ENCODE measurements at regions not wholly inside any gene's neighbourhood (a gene's known extent, or its start where the extent isn't known, plus 50 kb on each side); places are given as distances from the start of the nearest gene placed in this dataset.
"Not testable (repeated sequence)": the region's sequence is repeated elsewhere in the genome, so short reads cannot be mapped to it uniquely, and the experiment has no call there.

DNA sequence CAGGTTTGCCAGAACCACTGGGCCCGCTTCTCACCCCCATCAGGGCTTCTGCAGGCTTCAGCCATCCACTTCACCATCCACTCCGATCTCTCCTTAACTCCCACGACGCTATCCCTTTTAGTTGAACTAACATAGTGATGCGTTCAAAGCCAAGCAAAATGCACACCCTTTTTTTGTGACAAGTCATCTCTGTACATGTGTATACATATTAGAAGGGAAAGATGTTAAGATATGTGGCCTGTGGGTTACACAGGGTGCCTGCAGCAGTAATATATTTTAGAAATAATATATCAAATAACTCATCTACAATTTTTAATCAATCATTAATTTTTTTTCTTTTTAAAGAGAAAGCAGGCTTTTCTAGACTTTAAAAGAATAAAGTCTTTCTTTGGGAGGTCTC, 114.6 kb downstream of the NBPF12 start:
- ATAC-seq (no peak), DNase-seq (no peak)
- no peaks in the 10 kb centered on the region for H3K9me3 ChIP-seq
- peaks cover 4% of the 10 kb centered on the region for H3K27me3 ChIP-seq (ENCODE audit: low read depth)
- intact Hi-C loops (cut with DNase I): no loop called here
- H3K27ac ChIP-seq: no peak overlapping the region
- no peaks in the 10 kb centered on the region for H3K36me3 ChIP-seq
- H3K4me3 ChIP-seq: no peak overlapping the region
- H3K4me1 ChIP-seq: no peaks in the 10 kb centered on the region
- no peak for TF ChIP-seq CTCF (IDR thresholded peaks at IDR 0.05)

GRCh38 chr1:147052143-147052542, 114.0 kb downstream of the NBPF12 start:
- Histone ChIP-seq H3K4me1 (no peaks in the 10 kb centered on the region), H3K9me3 (no peaks in the 10 kb centered on the region), H3K36me3 (no peaks in the 10 kb centered on the region), H3K4me3 (no peak overlapping the region), H3K27me3 (ENCODE audit: low read depth) (peaks cover 4% of the 10 kb centered on the region), H3K27ac (no peak overlapping the region)
- DNase-seq (no peak), ATAC-seq (no peak)
- intact Hi-C loops (cut with DNase I): no loop called here
- no peak for TF ChIP-seq CTCF (IDR thresholded peaks at IDR 0.05)

- Histone ChIP-seq H3K27me3 (ENCODE audit: low read depth) (peaks cover 4% of the 10 kb centered on the region), H3K27ac (no peak overlapping the region), H3K4me3 (no peak overlapping the region), H3K9me3 (no peaks in the 10 kb centered on the region), H3K4me1 (no peaks in the 10 kb centered on the region), H3K36me3 (no peaks in the 10 kb centered on the region)
- ATAC-seq: no peak
- no peak for TF ChIP-seq CTCF (IDR thresholded peaks at IDR 0.05)
- no peak for DNase-seq
- intact Hi-C loops (cut with DNase I): no loop called here
These were observed 113.0 kb downstream of the NBPF12 start for GRCh38 chr1:147051136-147051535.

GRCh38 chr1:147050654-147051053, 112.5 kb downstream of the NBPF12 start:
- no peak for DNase-seq
- ATAC-seq: no peak
- peaks cover 4% of the 10 kb centered on the region for H3K27me3 ChIP-seq (ENCODE audit: low read depth)
- no peaks in the 10 kb centered on the region for H3K36me3 ChIP-seq
- TF ChIP-seq CTCF (IDR thresholded peaks at IDR 0.05): no peak
- H3K4me3 ChIP-seq: no peak overlapping the region
- no peaks in the 10 kb centered on the region for H3K4me1 ChIP-seq
- intact Hi-C loops (cut with DNase I): no loop called here
- no peaks in the 10 kb centered on the region for H3K9me3 ChIP-seq
- H3K27ac ChIP-seq: no peak overlapping the region

DNA sequence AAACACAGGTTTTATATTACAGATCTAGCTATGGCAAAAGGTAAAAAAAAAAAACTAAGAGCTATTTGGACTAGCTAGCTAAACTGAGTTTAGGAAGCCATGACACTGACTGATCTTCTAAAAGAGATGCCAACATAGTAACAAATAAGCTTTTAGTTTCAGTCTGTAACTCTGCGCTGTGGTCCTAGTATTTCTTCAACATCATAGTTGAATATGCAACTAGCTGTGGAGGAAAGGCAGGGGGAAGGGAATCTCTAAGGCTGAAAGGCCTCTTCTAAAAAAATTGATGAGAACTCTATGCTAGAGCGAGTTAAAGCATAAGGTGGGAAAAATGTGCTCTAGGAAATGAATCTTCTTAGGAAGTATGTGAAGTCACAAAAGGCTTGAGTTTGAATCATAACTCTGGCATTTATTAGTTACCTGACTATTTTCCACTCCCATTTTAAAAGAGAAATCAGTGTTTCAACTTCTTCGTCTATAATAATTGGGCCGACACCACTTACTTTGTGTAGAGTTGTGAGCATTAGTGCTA, 108.8 kb downstream of the NBPF12 start:
- DNase-seq; H3K27me3 ChIP-seq (ENCODE audit: low read depth); H3K36me3 ChIP-seq; H3K9me3 ChIP-seq; intact Hi-C loops (cut with DNase I); H3K4me3 ChIP-seq; H3K27ac ChIP-seq; H3K4me1 ChIP-seq; ATAC-seq: not testable (repeated sequence)

- Histone ChIP-seq H3K9me3 (no peaks in the 10 kb centered on the region), H3K36me3 (no peaks in the 10 kb centered on the region), H3K27me3 (ENCODE audit: low read depth) (no peaks in the 10 kb centered on the region), H3K27ac (no peak overlapping the region), H3K4me3 (no peak overlapping the region), H3K4me1 (no peaks in the 10 kb centered on the region)
- TF ChIP-seq CTCF (IDR thresholded peaks at IDR 0.05): no peak
- ATAC-seq: no peak
- intact Hi-C loops (cut with DNase I): no loop called here
- no peak for DNase-seq
These were observed 108.2 kb downstream of the NBPF12 start for GRCh38 chr1:147046189-147046862.

Data from lower lobe of right lung (tissue), 2 donors.